GM19193 (cell line): ENCODE measurements at regions not wholly inside any gene's neighbourhood (a gene's known extent, or its start where the extent isn't known, plus 50 kb on each side); places are given as distances from the start of the nearest gene placed in this dataset.

Experiments
- POLR2A ChIP-seq: IDR thresholded peaks from 4 replicates; pipeline ENCODE4 v1.6.1; 2011; ENCODE audit not compliant: insufficient read depth, insufficient read length; ENCODE audit errors: extremely low read depth

DNA sequence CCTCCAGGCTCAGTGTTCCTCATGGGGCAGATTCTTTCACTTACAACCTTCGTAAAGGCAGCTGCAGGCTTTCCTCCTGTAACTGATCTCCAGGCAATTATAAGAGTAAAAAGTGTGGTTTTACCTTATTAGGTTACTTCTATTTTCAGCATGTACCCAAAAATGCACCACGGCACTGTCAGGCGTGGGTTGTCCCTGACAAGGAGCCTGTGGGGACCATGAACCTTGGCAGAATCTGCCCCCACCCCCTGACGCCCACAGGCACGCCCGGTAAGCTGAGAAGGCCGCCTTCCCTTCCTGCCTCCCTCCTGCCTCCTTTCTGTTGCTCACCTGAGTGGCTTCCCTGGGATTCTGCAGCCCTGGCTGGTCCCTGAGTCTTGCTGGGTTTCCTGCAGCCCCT, 1383.3 kb downstream of the TBC1D22A start:
- TF ChIP-seq POLR2A, result no peak

DNA sequence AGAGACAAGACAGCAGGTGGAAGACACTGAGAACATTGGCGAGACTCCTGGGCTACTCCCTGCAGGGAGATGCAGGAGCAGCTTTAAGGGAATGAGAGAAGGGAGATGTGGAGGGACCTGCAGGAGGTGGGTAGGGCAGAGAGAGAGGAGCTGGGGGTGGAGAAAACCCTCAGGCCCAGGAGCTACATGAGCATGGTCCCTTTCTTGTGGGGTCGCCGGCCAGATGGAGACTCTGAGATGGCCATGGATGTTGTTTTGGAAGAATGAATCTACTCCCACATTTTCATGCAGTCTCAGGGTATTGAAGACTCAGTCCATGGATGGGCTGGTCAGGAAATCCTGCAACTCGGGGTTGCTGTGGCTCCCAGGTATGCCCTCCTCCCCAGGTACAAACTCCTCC, 1381.9 kb downstream of the TBC1D22A start:
- TF ChIP-seq POLR2A, result no peak

DNA sequence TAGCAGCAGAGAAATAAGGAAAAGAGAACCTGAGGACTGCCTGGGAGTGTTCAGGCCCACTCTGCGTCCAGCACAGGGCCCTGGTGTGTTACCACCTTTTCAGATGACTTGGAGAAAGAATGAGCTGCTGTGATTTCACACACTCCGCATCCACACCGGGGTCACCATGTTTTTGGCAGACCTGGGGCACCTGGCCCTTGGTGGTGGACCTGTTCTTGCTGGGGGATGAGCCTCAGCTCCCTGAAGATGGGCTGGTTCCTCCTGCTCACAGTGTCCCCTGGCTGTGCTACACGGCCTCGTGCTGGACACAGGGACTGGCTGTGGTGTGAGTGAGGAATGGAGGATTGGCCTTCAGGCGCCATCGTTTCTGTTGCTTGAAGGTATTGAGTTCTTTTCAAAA, 1381.4 kb downstream of the TBC1D22A start:
- TF ChIP-seq POLR2A, result no peak

DNA sequence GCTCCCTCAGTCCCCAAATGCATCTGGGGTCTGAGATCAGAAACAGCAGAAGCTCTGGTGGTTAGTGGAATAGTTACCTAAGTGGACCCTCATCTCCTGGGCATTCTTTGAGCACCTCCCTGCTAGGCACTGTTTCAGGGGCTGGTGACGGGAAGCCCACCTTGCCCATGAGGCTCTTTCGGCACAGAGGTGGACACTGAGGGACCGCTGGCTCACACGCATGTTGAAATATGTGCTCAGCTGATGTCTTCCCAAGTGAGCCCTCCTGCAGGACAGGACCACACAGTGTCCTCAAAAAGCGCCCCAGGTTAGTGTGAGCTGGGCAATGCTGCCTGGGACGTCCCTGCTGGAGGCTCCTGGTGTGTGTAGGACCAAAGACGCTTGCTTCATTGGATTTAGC, 1379.9 kb downstream of the TBC1D22A start:
- TF ChIP-seq POLR2A, result no peak

DNA sequence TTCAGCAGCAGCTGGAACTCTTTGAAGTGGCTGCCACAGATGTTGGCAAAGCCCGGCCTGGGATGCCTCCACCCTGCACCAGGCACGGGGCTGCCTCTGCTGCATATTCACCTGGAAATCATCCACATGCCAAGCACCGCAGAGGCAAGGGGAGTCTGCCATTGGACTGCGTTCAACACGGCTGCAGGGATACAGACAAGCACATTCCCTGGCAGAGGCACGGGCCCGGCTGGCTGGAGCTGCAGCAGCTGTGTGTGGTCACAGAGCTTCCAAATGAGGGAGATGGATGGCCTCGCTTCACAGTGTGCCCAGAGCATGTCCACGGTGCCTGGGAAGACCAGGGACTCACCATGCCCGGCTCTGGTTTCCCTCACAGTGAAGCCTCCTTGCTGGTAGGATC, 1378.9 kb downstream of the TBC1D22A start:
- TF ChIP-seq POLR2A, result no peak

DNA sequence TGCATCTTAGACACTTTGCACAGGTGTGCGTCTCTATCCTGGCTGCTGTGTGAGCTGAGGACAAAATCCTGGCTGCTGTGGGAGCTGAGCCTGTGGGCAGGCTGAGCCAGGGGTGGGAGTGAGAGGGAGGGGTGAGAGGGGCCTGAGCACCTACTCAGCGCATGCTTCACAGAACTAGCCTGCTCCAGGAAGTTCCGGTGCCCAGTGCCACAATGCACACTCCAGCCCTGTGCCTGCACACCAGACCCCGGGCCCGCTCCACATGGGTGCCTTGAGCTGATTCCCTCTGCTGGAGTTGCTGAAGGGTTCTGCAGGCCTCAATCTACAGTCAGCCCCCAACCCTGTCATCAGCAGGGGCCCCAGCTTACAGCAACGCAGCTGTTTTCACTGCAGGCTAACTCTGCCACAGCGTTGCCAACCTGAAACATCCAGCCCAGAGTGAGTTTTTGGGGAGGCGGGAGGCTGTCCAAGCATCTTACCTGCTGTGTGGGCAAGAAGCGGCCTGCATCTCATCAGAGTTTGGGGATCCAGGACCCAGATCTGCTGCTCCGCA, 1377.9 kb downstream of the TBC1D22A start:
- TF ChIP-seq POLR2A, result no peak

DNA sequence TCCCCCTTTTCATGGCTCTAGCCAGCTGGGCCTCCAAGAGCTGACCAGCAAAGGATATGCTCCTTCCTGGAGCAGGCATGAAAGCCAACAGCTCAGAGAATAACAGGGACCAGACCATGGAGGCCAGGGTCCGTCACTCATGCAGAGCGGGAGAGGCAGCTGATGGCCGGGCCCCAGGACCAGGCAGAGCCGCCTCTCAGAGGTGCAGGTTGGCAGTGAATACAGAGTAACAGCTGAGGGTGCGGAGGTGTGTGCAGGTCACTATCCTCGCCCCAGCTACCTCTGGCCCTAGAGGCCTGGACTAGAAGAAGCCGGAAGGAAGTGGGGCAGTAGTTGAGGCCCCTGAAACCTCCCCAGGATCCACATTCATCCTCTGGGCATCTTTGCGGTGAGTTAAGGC, 1377.3 kb downstream of the TBC1D22A start:
- no peak for TF ChIP-seq POLR2A

DNA sequence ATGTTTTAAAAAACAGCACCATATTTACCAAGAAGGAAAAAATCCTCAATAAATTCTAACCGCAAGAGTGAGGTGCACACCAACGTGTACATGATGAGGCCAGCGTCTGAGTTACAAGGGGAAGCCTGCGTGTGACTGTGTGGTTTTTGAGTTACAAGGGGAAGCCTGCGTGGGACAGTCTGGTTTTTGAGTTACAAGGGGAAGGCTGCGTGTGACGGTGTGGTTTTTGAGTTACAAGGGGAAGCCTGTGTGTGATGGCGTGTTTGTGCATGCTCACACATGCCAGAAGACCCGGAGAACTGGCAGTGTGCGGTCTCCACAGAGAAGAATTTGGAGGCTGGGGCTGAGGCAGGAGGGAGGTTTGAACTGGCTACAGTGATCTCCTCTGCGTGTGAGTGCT, 1376.4 kb downstream of the TBC1D22A start:
- TF ChIP-seq POLR2A, result no peak

DNA sequence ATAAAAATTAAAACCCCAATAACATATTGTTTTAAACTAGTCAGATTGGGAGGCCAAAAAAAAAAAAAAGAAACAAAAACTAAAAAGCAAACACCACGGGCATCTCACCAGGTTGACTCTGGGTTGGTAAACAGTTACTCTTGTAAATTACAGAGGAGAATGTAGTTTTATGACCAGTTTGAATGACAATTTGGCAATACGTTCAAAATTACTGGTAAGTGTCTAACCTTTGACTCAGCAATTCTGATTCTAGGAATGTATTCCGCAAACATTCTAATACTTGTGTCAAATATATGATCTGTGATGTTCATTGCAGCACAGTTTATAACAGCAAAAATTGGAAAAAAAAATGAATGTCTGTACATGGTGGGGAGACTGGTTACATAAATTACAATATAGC, 1376.0 kb downstream of the TBC1D22A start:
- no peak for TF ChIP-seq POLR2A

DNA sequence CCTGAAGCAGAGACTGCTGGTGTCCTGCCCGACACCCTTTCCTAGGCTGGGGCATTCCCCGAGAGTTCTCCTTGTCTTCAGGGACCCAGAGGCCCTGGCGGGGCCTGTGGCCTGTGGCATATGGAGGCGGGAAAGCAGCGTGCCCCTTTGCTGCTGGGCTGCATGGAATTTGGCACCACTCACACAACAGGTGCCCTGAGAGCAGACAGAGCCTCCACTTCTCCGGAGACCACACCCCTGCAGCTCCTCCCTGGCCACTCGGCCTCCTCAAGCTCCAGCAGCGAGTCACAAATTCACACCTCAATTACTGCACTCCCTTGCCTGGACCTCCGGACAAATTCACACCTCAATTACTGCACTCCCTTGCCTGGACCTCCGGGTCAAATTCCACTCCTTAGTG, 1375.2 kb downstream of the TBC1D22A start:
- no peak for TF ChIP-seq POLR2A

DNA sequence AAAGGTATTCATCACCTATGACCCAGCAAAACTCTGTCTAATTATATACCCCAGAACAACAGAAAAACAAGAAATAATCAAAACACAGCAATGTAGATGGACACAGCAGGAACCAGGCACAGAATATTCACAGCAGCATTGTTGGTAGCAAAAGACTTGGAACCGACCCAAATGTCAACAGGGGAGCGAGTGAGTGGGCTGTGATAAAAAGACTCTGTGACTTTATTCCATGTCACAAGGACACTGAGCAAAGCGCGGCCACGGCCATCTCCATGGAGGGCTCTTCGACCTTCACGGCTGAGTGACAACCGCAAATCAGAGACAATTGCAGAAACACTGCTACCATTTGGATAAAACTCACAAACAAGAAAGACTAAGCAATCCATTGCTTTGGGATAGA, 1373.1 kb downstream of the TBC1D22A start:
- no peak for TF ChIP-seq POLR2A

DNA sequence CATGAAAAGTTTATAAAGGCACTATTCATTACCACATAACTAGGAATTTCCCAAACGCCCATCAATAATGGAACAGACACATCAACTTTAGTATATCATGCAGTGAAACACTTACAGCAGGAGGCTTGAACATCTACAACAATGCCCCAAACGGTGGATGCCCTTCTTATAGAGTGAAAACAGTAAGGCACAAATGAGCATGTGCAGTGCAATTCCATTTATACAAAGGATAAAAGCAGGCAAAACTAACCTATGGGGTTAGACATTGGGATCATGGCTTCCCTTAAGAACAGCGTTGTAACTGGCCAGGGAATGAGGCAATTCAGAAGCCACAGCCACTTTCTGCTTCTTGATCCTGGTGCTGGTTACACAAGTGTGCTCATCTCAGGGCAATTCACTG, 1363.0 kb downstream of the TBC1D22A start:
- TF ChIP-seq POLR2A, result no peak

DNA sequence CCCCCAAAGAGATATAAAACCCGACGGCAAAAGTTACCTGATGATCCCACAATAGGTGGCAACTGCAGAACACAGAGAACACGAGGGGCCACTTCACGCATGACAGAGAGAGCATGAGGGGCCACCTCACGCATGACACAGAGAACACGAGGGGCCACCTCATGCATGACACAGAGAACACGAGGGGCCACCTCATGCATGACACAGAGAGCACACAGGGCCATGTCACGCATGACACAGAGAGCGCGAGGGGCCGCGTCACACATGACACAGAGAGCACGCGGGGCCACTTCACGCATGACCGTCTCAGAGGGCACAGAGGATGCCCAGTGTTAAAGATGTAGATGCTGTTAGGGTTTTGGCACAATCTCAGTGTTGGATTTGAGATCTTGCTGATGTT, 1359.5 kb downstream of the TBC1D22A start:
- TF ChIP-seq POLR2A, result no peak

DNA sequence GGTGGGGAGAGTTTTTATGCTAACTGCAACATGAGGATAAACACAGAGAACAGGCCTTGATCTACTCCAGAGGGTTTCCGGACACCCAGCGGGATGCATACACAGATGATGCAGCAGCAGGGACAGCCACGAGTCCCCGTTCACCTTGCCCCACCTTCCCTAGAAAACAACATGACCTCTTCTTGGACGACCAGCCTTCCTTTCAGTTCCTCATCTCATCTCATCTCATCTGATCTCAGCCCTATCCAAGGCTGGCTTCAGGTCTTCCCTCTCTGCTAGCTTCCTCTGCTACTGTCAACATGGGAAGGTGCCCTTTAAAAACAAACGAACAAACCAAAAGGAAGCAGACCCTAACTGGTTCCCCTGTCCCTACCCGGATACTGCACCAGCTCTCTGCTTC, 1356.2 kb downstream of the TBC1D22A start:
- no peak for TF ChIP-seq POLR2A

DNA sequence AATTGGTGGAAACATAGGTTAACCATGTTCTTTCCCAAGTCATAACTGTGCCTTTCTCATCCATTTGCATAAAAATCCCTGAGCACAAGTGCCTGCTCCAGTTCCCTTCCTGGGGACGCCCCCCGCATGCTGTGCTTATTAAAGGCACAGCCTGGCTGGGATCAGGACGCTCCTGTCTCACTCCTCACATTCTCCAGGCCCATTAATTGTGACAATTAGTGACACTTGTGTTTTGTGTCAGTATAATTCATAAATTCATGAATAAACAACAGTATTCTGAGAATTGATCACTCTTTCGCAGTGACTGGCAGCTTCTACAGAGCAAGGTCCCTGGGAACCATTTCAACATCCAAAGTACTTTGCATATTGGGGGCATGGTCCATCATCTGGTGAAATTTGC, 1354.4 kb downstream of the TBC1D22A start:
- no peak for TF ChIP-seq POLR2A

DNA sequence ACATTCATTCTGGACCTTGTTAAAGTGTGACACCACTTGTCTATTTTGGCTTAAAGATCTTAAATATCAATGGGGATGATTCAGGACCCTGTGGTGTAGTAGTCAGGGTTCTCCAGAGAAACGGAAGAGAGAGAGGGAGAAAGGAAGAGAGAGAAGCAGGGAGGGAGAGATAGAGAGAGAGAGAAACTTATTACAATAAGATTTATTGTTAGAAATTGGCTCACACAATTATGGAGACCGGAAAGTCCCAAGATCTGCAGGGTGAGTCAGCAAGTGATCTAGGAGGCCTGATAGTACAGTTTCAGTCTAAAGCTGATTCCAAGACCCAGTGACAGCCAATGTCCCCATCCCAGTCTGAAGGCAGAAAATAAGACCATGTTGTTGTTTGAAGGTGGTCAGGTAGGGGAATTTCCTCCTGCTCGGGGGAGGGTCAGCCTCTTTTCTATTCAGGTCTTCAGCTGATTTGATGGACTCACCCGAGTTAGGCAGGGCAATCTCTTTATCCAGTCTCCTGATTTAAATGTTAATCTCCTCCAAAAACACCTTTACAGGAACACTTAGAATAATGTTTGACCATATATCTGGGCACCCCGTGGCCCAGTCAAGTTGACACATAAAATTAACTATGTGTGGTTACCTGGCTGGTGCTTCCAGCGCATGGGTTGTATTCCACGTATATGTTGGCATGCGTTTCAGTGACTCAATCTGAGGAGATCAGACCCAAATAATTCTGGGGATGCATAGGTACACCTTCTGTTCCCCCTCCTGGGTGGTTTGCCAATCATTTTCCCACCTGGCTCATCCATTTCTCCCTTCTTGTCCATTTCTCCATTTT, 1350.5 kb downstream of the TBC1D22A start:
- no peak for TF ChIP-seq POLR2A
